ENCODE measurements at regions not wholly inside any gene's neighbourhood (a gene's known extent, or its start where the extent isn't known, plus 50 kb on each side); places are given as distances from the start of the nearest gene placed in this dataset.

- BruUV-seq (replicated peaks): no TSS peak
- no peak overlapping the region for H3K4me2 ChIP-seq (ENCODE audit: low read length)
- H3K4me1 ChIP-seq (ENCODE audit: control insufficient read depth in 1 of 2, insufficient read depth in 2 of 2, low read length in 2 of 2): no peaks in the 10 kb centered on the region
- H4K20me1 ChIP-seq (ENCODE audit: insufficient read depth): no peaks in the 10 kb centered on the region
- H3K9me2 ChIP-seq (ENCODE audit: insufficient read depth): no peaks in the 10 kb centered on the region
- POLR2A ChIA-PET: no interaction called here
- no peak for DNase-seq (ENCODE audit: low read depth, low spot score)
- no peak overlapping the region for H3K27ac ChIP-seq (ENCODE audit: low read depth, low read length)
- ATAC-seq: no peak
- RAD21 ChIA-PET (ENCODE audit: low non-redundant PET in 1 of 2, low total read pairs in 2 of 2, uncharacterized antibody in 2 of 2, unreplicated experiment in 2 of 2): no interaction called here
- CTCF ChIA-PET: no interaction called here
- H3K27me3 ChIP-seq (ENCODE audit: insufficient read depth, low read length): no peaks in the 10 kb centered on the region
- no peak overlapping the region for H3K4me3 ChIP-seq (replicated peaks in 1 of 2; ENCODE audit: low read depth in 1 of 2, low read length in 2 of 2)
- H3K9ac ChIP-seq (ENCODE audit: low read length): no peak overlapping the region
- H2AFZ ChIP-seq (ENCODE audit: low read depth, low read length, poor library complexity, severe bottlenecking): no peak overlapping the region
- H3K79me2 ChIP-seq (ENCODE audit: insufficient read depth, low read length): no peaks in the 10 kb centered on the region
- H3K36me3 ChIP-seq (ENCODE audit: control insufficient read depth in 1 of 2, insufficient read depth in 2 of 2, low read length in 2 of 2): no peaks in the 10 kb centered on the region
- intact Hi-C loops (cut with micrococcal nuclease): no loop called here
- H3K9me3 ChIP-seq (ENCODE audit: control insufficient read depth in 1 of 2, insufficient read depth in 1 of 2, low read depth in 1 of 2, low read length in 2 of 2): no peaks in the 10 kb centered on the region
- TF ChIP-seq ZNF274 (IDR thresholded peaks at IDR 0.05; ENCODE audit: low read depth, low read length) (no peak), FOSL1 (IDR thresholded peaks at IDR 0.05; ENCODE audit: low read depth) (no peak), ATF3 (IDR thresholded peaks at IDR 0.05) (no peak), POLR2AphosphoS5 (IDR thresholded peaks at IDR 0.05; ENCODE audit: low read depth, low read length) (no peak)
These were observed 158.0 kb upstream of the KLF4 start for GRCh38 chr9:107647611-107648010.

- Histone ChIP-seq H3K9ac (ENCODE audit: low read length) (no peak overlapping the region), H3K4me2 (ENCODE audit: low read length) (no peak overlapping the region), H2AFZ (ENCODE audit: low read depth, low read length, poor library complexity, severe bottlenecking) (no peak overlapping the region), H3K4me3 (replicated peaks in 1 of 2; ENCODE audit: low read depth in 1 of 2, low read length in 2 of 2) (no peak overlapping the region), H3K9me3 (ENCODE audit: control insufficient read depth in 1 of 2, insufficient read depth in 1 of 2, low read depth in 1 of 2, low read length in 2 of 2) (no peaks in the 10 kb centered on the region), H4K20me1 (ENCODE audit: insufficient read depth) (no peaks in the 10 kb centered on the region), H3K9me2 (ENCODE audit: insufficient read depth) (no peaks in the 10 kb centered on the region), H3K27me3 (ENCODE audit: insufficient read depth, low read length) (no peaks in the 10 kb centered on the region), H3K4me1 (ENCODE audit: control insufficient read depth in 1 of 2, insufficient read depth in 2 of 2, low read length in 2 of 2) (no peaks in the 10 kb centered on the region), H3K36me3 (ENCODE audit: control insufficient read depth in 1 of 2, insufficient read depth in 2 of 2, low read length in 2 of 2) (no peaks in the 10 kb centered on the region), H3K79me2 (ENCODE audit: insufficient read depth, low read length) (no peaks in the 10 kb centered on the region), H3K27ac (ENCODE audit: low read depth, low read length) (no peak overlapping the region)
- no TSS peak for BruUV-seq (replicated peaks)
- DNase-seq (ENCODE audit: low read depth, low spot score) (no peak), ATAC-seq (no peak)
- ChIA-PET CTCF (no interaction called here), RAD21 (ENCODE audit: low non-redundant PET in 1 of 2, low total read pairs in 2 of 2, uncharacterized antibody in 2 of 2, unreplicated experiment in 2 of 2) (no interaction called here), POLR2A (no interaction called here)
- intact Hi-C loops (cut with micrococcal nuclease): no loop called here
- no peak for TF ChIP-seq ZFX (IDR thresholded peaks at IDR 0.05)
- no peak for TF ChIP-seq POLR2AphosphoS5 (IDR thresholded peaks at IDR 0.05; ENCODE audit: low read depth, low read length)
- TF ChIP-seq SP1 (IDR thresholded peaks at IDR 0.05; ENCODE audit: low read depth): no peak
- TF ChIP-seq EGR1 (IDR thresholded peaks at IDR 0.05; ENCODE audit: low read depth): no peak
- TF ChIP-seq ZBTB33 (IDR thresholded peaks at IDR 0.05; ENCODE audit: extremely low read depth, insufficient replicate concordance, low read length): no peak
- no peak for TF ChIP-seq JUND (IDR thresholded peaks at IDR 0.05)
- TF ChIP-seq SIN3A (IDR thresholded peaks at IDR 0.05; ENCODE audit: low read depth): no peak
These were observed 157.6 kb upstream of the KLF4 start for GRCh38 chr9:107647141-107647540.

Measured in HCT116 (cell line).